ENCODE measurements at regions not wholly inside any gene's neighbourhood (a gene's known extent, or its start where the extent isn't known, plus 50 kb on each side); places are given as distances from the start of the nearest gene placed in this dataset.
A peak's percentile ranks its signal among the peaks of the same experiment; 100 is the strongest.

GRCh38 chr13:106377341-106377740 is 158.1 kb downstream of the EFNB2 start:
- H3K9me3 ChIP-seq (ENCODE audit: control insufficient read depth in 2 of 3, low read length in 3 of 3) = no peaks in the 10 kb centered on the region
- H3K4me3 Mint-ChIP-seq = no peak overlapping the region
- H3K27me3 ChIP-seq (ENCODE audit: control insufficient read depth in 2 of 2, insufficient read depth in 2 of 2, low read length in 2 of 2) = no peaks in the 10 kb centered on the region
- H3K36me3 Mint-ChIP-seq = no peaks in the 10 kb centered on the region
- ATAC-seq (no peak), DNase-seq (no peak)
- no peak overlapping the region for H3K27ac ChIP-seq (ENCODE audit: low read depth, low read length)
- H3K36me3 ChIP-seq (ENCODE audit: control insufficient read depth in 2 of 3, insufficient read depth in 3 of 3, low read length in 3 of 3) = no peaks in the 10 kb centered on the region
- H3K4me1 Mint-ChIP-seq = peaks cover 0 to 2% (median 0%) of the 10 kb centered on the region in 7 donors
- CTCF ChIA-PET = no interaction called here
- intact Hi-C loops (cut with micrococcal nuclease) = no loop called here
- POLR2A ChIA-PET = no interaction called here
- H3K4me1 ChIP-seq (ENCODE audit: control insufficient read depth in 2 of 2, insufficient read depth in 2 of 2, low read length in 2 of 2) = no peaks in the 10 kb centered on the region
- H3K4me3 ChIP-seq (ENCODE audit: low read length) = no peak overlapping the region
- H3K9me3 Mint-ChIP-seq = peaks cover 0 to 2% (median 0%) of the 10 kb centered on the region in 11 donors
- H3K27ac Mint-ChIP-seq = no peak overlapping the region
- H3K27me3 Mint-ChIP-seq = peaks cover under 1 to 26% (median 18%) of the 10 kb centered on the region in 5 donors

GRCh38 chr13:106376401-106377112 is 158.9 kb downstream of the EFNB2 start:
- ATAC-seq = no peak
- peaks cover 0 to 2% (median 0%) of the 10 kb centered on the region in 11 donors for H3K9me3 Mint-ChIP-seq
- POLR2A ChIA-PET = no interaction called here

GRCh38 chr13:106375085-106375484 is 160.4 kb downstream of the EFNB2 start:
- H3K4me3 ChIP-seq (ENCODE audit: low read length) = no peak overlapping the region
- ATAC-seq = no peak

More at GRCh38 chr13:106376401-106377112, 158.9 kb downstream of the EFNB2 start:
- H3K36me3 Mint-ChIP-seq = no peaks in the 10 kb centered on the region
- no peak overlapping the region for H3K4me3 Mint-ChIP-seq
- peaks cover 2 to 26% (median 18%) of the 10 kb centered on the region in 5 donors for H3K27me3 Mint-ChIP-seq
- Histone ChIP-seq H3K27me3 (ENCODE audit: control insufficient read depth in 2 of 2, insufficient read depth in 2 of 2, low read length in 2 of 2) (no peaks in the 10 kb centered on the region), H3K36me3 (ENCODE audit: control insufficient read depth in 2 of 3, insufficient read depth in 3 of 3, low read length in 3 of 3) (no peaks in the 10 kb centered on the region), H3K27ac (ENCODE audit: low read depth, low read length) (no peak overlapping the region), H3K4me1 (ENCODE audit: control insufficient read depth in 2 of 2, insufficient read depth in 2 of 2, low read length in 2 of 2) (no peaks in the 10 kb centered on the region), H3K9me3 (ENCODE audit: control insufficient read depth in 2 of 3, low read length in 3 of 3) (no peaks in the 10 kb centered on the region), H3K4me3 (ENCODE audit: low read length) (no peak overlapping the region)
- intact Hi-C loops (cut with micrococcal nuclease) = no loop called here
- no peak overlapping the region for H3K27ac Mint-ChIP-seq
- H3K4me1 Mint-ChIP-seq = peaks cover 0 to 2% (median 0%) of the 10 kb centered on the region in 7 donors
- CTCF ChIA-PET = no interaction called here
- DNase-seq = no peak

GRCh38 chr13:106374631-106375030 is 160.8 kb downstream of the EFNB2 start:
- intact Hi-C loops (cut with micrococcal nuclease) = no loop called here
- H3K27ac ChIP-seq (ENCODE audit: low read depth, low read length) = no peak overlapping the region
- DNase-seq = no peak
- CTCF ChIA-PET = no interaction called here
- Mint-ChIP-seq H3K4me3 (no peak overlapping the region), H3K36me3 (no peaks in the 10 kb centered on the region), H3K27ac (no peak overlapping the region), H3K27me3 (peaks cover 2 to 32% (median 26%) of the 10 kb centered on the region in 5 donors), H3K4me1 (peaks cover 0 to 2% (median 0%) of the 10 kb centered on the region in 7 donors), H3K9me3 (peaks cover 0 to 2% (median 0%) of the 10 kb centered on the region in 11 donors)
- ATAC-seq = no peak
- no peaks in the 10 kb centered on the region for H3K4me1 ChIP-seq (ENCODE audit: control insufficient read depth in 2 of 2, insufficient read depth in 2 of 2, low read length in 2 of 2)
- H3K4me3 ChIP-seq (ENCODE audit: low read length) = no peak overlapping the region
- POLR2A ChIA-PET = no interaction called here
- H3K9me3 ChIP-seq (ENCODE audit: control insufficient read depth in 2 of 3, low read length in 3 of 3) = no peaks in the 10 kb centered on the region
- no peaks in the 10 kb centered on the region for H3K27me3 ChIP-seq (ENCODE audit: control insufficient read depth in 2 of 2, insufficient read depth in 2 of 2, low read length in 2 of 2)
- no peaks in the 10 kb centered on the region for H3K36me3 ChIP-seq (ENCODE audit: control insufficient read depth in 2 of 3, insufficient read depth in 3 of 3, low read length in 3 of 3)

More at GRCh38 chr13:106375085-106375484, 160.4 kb downstream of the EFNB2 start:
- no peaks in the 10 kb centered on the region for H3K4me1 ChIP-seq (ENCODE audit: control insufficient read depth in 2 of 2, insufficient read depth in 2 of 2, low read length in 2 of 2)
- intact Hi-C loops (cut with micrococcal nuclease) = no loop called here
- Mint-ChIP-seq H3K4me1 (peaks cover 0 to 2% (median 0%) of the 10 kb centered on the region in 7 donors), H3K27ac (no peak overlapping the region), H3K27me3 (peaks cover 2 to 31% (median 26%) of the 10 kb centered on the region in 5 donors), H3K9me3 (peaks cover 0 to 2% (median 0%) of the 10 kb centered on the region in 11 donors), H3K4me3 (no peak overlapping the region), H3K36me3 (no peaks in the 10 kb centered on the region)
- H3K27me3 ChIP-seq (ENCODE audit: control insufficient read depth in 2 of 2, insufficient read depth in 2 of 2, low read length in 2 of 2) = no peaks in the 10 kb centered on the region
- no peaks in the 10 kb centered on the region for H3K9me3 ChIP-seq (ENCODE audit: control insufficient read depth in 2 of 3, low read length in 3 of 3)
- CTCF ChIA-PET = no interaction called here
- no peak for DNase-seq
- POLR2A ChIA-PET = no interaction called here
- H3K27ac ChIP-seq (ENCODE audit: low read depth, low read length) = no peak overlapping the region
- H3K36me3 ChIP-seq (ENCODE audit: control insufficient read depth in 2 of 3, insufficient read depth in 3 of 3, low read length in 3 of 3) = no peaks in the 10 kb centered on the region

- H3K4me1 Mint-ChIP-seq = peaks cover 0 to 2% (median 0%) of the 10 kb centered on the region in 7 donors
- Histone ChIP-seq H3K4me3 (ENCODE audit: low read length) (no peak overlapping the region), H3K9me3 (ENCODE audit: control insufficient read depth in 2 of 3, low read length in 3 of 3) (no peaks in the 10 kb centered on the region), H3K36me3 (ENCODE audit: control insufficient read depth in 2 of 3, insufficient read depth in 3 of 3, low read length in 3 of 3) (no peaks in the 10 kb centered on the region), H3K4me1 (ENCODE audit: control insufficient read depth in 2 of 2, insufficient read depth in 2 of 2, low read length in 2 of 2) (no peaks in the 10 kb centered on the region), H3K27ac (ENCODE audit: low read depth, low read length) (no peak overlapping the region), H3K27me3 (ENCODE audit: control insufficient read depth in 2 of 2, insufficient read depth in 2 of 2, low read length in 2 of 2) (no peaks in the 10 kb centered on the region)
- no peaks in the 10 kb centered on the region for H3K36me3 Mint-ChIP-seq
- peaks cover 2 to 32% (median 26%) of the 10 kb centered on the region in 5 donors for H3K27me3 Mint-ChIP-seq
- ChIA-PET CTCF (no interaction called here), POLR2A (no interaction called here)
- no peak overlapping the region for H3K27ac Mint-ChIP-seq
- DNase-seq (no peak), ATAC-seq (peak; percentile 29)
- peaks cover 0 to 2% (median 0%) of the 10 kb centered on the region in 11 donors for H3K9me3 Mint-ChIP-seq
- intact Hi-C loops (cut with micrococcal nuclease) = no loop called here
- H3K4me3 Mint-ChIP-seq = no peak overlapping the region
Observed at GRCh38 chr13:106373989-106374572, 161.4 kb downstream of the EFNB2 start.

GRCh38 chr13:106373304-106373988 is 162.0 kb downstream of the EFNB2 start:
- Histone ChIP-seq H3K4me3 (ENCODE audit: low read length) (no peak overlapping the region), H3K9me3 (ENCODE audit: control insufficient read depth in 2 of 3, low read length in 3 of 3) (no peaks in the 10 kb centered on the region), H3K27me3 (ENCODE audit: control insufficient read depth in 2 of 2, insufficient read depth in 2 of 2, low read length in 2 of 2) (no peaks in the 10 kb centered on the region), H3K27ac (ENCODE audit: low read depth, low read length) (no peak overlapping the region), H3K36me3 (ENCODE audit: control insufficient read depth in 2 of 3, insufficient read depth in 3 of 3, low read length in 3 of 3) (no peaks in the 10 kb centered on the region), H3K4me1 (ENCODE audit: control insufficient read depth in 2 of 2, insufficient read depth in 2 of 2, low read length in 2 of 2) (no peaks in the 10 kb centered on the region)
- ChIA-PET POLR2A (no interaction called here), CTCF (no interaction called here)
- H3K4me3 Mint-ChIP-seq = no peak overlapping the region
- H3K36me3 Mint-ChIP-seq = no peaks in the 10 kb centered on the region
- peaks cover 0 to 2% (median 0%) of the 10 kb centered on the region in 11 donors for H3K9me3 Mint-ChIP-seq
- ATAC-seq (peak; percentile 12), DNase-seq (no peak)
- H3K27me3 Mint-ChIP-seq = peaks cover 2 to 32% (median 21%) of the 10 kb centered on the region in 5 donors
- intact Hi-C loops (cut with micrococcal nuclease) = no loop called here
- no peak overlapping the region for H3K27ac Mint-ChIP-seq
- H3K4me1 Mint-ChIP-seq = peaks cover 0 to 2% (median 0%) of the 10 kb centered on the region in 7 donors
